ENCODE measurements at regions not wholly inside any gene's neighbourhood (a gene's known extent, or its start where the extent isn't known, plus 50 kb on each side); places are given as distances from the start of the nearest gene placed in this dataset.

GRCh38 chr1:168372861-168373371 is 92.2 kb downstream of the TBX19 start:
- TF ChIP-seq CTCF (IDR thresholded peaks at IDR 0.05) = no peak
- no peak for TF ChIP-seq POLR2A (IDR thresholded peaks at IDR 0.05)
- no peak for TF ChIP-seq EP300 (IDR thresholded peaks at IDR 0.05)

Data from tibial nerve (tissue), 4 donors.